Neural cell (in vitro differentiated cells): ENCODE measurements at regions not wholly inside any gene's neighbourhood (a gene's known extent, or its start where the extent isn't known, plus 50 kb on each side); places are given as distances from the start of the nearest gene placed in this dataset.

ENCODE experiments used
- H2AFZ ChIP-seq: fragments of 200-600, 300-800 bp; sonication (generic), shearing (Covaris generic); 2 replicates; pipeline ENCODE4 v1.6.0; 2014; ENCODE audit warnings: low read depth, mild to moderate bottlenecking, antibody characterized with exemption, low read length, moderate library complexity
- H3F3A ChIP-seq: fragments of 200-600 bp; shearing (Covaris generic); 2 replicates; pipeline ENCODE4 v1.6.1; 2016; ENCODE audit warnings: mild to moderate bottlenecking, moderate library complexity, mixed read lengths, antibody characterized with exemption, low read length; ENCODE audit not compliant: insufficient read depth, poor library complexity, severe bottlenecking
- H3K27ac ChIP-seq: fragments of 200-600, 300-800 bp; sonication (generic), shearing (Covaris generic); 2 replicates; pipeline ENCODE4 v1.5.1; 2014; ENCODE audit warnings: mild to moderate bottlenecking, low read length, moderate library complexity
- H3K27me3 ChIP-seq: fragments of 300-800, 200-600 bp; sonication (generic), shearing (Covaris generic); 2 replicates; pipeline ENCODE4 v1.6.0; 2014; ENCODE audit warnings: mild to moderate bottlenecking, low read depth, low read length, moderate library complexity; ENCODE audit not compliant: insufficient read depth
- H3K36me3 ChIP-seq: fragments of 300-800, 200-600 bp; sonication (generic), shearing (Covaris generic); 2 replicates; pipeline ENCODE4 v1.5.1; 2014; ENCODE audit warnings: mild to moderate bottlenecking, antibody characterized with exemption, low read length, moderate library complexity; ENCODE audit not compliant: insufficient read depth
- H3K4me2 ChIP-seq: fragments of 300-800, 200-600 bp; sonication (generic), shearing (Covaris generic); 2 replicates; pipeline ENCODE4 v1.6.0; 2014; ENCODE audit warnings: mild to moderate bottlenecking, low read length
- H3K4me3 ChIP-seq: fragments of 300-800, 200-600 bp; sonication (generic), shearing (Covaris generic); 2 replicates; pipeline ENCODE4 v1.5.1; 2014; ENCODE audit warnings: mild to moderate bottlenecking, low read length, moderate library complexity
- H3K79me2 ChIP-seq: fragments of 200-600 bp; shearing (Covaris generic); replicated peaks from 2 replicates; pipeline ENCODE4 v1.6.0; 2014; ENCODE audit warnings: mild to moderate bottlenecking, low read length, moderate library complexity; ENCODE audit not compliant: insufficient read depth
- H3K9ac ChIP-seq: fragments of 300-800, 200-600 bp; sonication (generic), shearing (Covaris generic); 2 replicates; pipeline ENCODE4 v1.6.1; 2016; ENCODE audit warnings: mild to moderate bottlenecking, low read length, mixed read lengths
- H3K9me2 ChIP-seq: fragments of 200-600 bp; shearing (Covaris generic); 2 replicates; pipeline ENCODE4 v1.6.1; 2016; ENCODE audit warnings: mild to moderate bottlenecking, low read length, mixed read lengths; ENCODE audit not compliant: insufficient read depth
- H3K9me3 ChIP-seq: fragments of 200-600, 300-800 bp; sonication (generic), shearing (Covaris generic); 2 replicates; pipeline ENCODE4 v1.6.1; 2016; ENCODE audit warnings: mild to moderate bottlenecking, mixed run types, low read length, moderate library complexity, mixed read lengths
- H4K20me1 ChIP-seq: fragments of 200-600 bp; shearing (Covaris generic); 2 replicates; pipeline ENCODE4 v1.6.1; 2016; ENCODE audit warnings: mild to moderate bottlenecking, mixed run types; ENCODE audit not compliant: insufficient read depth
- EP300 ChIP-seq: fragments of 450-650 bp; conservative IDR thresholded peaks from 2 replicates; pipeline ENCODE4 v1.6.1; 2014; ENCODE audit warnings: antibody characterized with exemption, mild to moderate bottlenecking, moderate library complexity; ENCODE audit not compliant: poor library complexity, severe bottlenecking
- EZH2 ChIP-seq: fragments of 200-600, 300-800 bp; shearing (Covaris generic), sonication (generic); IDR thresholded peaks from 2 replicates; pipeline ENCODE4 v1.6.1; 2014; ENCODE audit warnings: antibody characterized with exemption, low read length, borderline replicate concordance, mild to moderate bottlenecking; ENCODE audit not compliant: insufficient read depth, poor library complexity, severe bottlenecking
- MXI1 ChIP-seq: fragments of 450-650 bp; conservative IDR thresholded peaks from 2 replicates; pipeline ENCODE4 v1.6.1; 2014; ENCODE audit warnings: antibody characterized with exemption, mild to moderate bottlenecking; ENCODE audit not compliant: poor library complexity, severe bottlenecking
- POLR2AphosphoS5 ChIP-seq: IDR thresholded peaks from 2 replicates; pipeline ENCODE4 v1.6.1; 2012
- RAD21 ChIP-seq: fragments of 450-650 bp; conservative IDR thresholded peaks from 2 replicates; pipeline ENCODE4 v1.6.1; 2014; ENCODE audit warnings: antibody characterized with exemption, mild to moderate bottlenecking, moderate library complexity
- SMC3 ChIP-seq: fragments of 450-650 bp; conservative IDR thresholded peaks from 2 replicates; pipeline ENCODE4 v1.6.1; 2014; ENCODE audit warnings: antibody characterized with exemption, mild to moderate bottlenecking, moderate library complexity; ENCODE audit not compliant: poor library complexity
- TAF1 ChIP-seq: IDR thresholded peaks from 2 replicates; pipeline ENCODE4 v1.6.1; 2012; ENCODE audit warnings: low read depth
- TF ChIP-seq, protein P1 (sequence below): IDR thresholded peaks from 2 replicates; pipeline ENCODE4 v1.6.1; 2012; ENCODE audit warnings: borderline replicate concordance
- TF ChIP-seq, protein P2 (sequence below): fragments of 450-650 bp; IDR thresholded peaks from 2 replicates; pipeline ENCODE4 v1.5.1; 2014; ENCODE audit warnings: antibody characterized with exemption, mild to moderate bottlenecking, moderate library complexity; ENCODE audit not compliant: poor library complexity, severe bottlenecking

DNA sequence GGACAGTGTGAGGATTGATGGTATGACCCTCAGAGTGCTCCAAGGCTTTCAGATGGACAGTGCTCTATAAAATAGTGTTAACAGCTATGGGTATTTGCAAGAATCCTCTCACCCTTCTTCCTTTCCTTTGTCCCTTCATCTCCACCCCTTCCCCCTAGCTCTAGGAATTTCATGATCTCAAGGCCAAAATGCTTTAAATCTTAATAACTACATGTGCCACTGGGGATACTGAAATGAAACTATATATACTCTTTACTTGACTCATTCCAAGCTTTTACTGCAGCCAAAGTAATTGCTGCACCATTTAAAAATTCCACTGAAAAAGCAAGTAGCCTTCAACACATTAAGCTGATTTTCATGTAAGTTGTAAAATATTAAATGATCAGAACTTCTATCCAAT lies 361.6 kb upstream of the SLC30A5 start:
- TF ChIP-seq, protein P1, sequence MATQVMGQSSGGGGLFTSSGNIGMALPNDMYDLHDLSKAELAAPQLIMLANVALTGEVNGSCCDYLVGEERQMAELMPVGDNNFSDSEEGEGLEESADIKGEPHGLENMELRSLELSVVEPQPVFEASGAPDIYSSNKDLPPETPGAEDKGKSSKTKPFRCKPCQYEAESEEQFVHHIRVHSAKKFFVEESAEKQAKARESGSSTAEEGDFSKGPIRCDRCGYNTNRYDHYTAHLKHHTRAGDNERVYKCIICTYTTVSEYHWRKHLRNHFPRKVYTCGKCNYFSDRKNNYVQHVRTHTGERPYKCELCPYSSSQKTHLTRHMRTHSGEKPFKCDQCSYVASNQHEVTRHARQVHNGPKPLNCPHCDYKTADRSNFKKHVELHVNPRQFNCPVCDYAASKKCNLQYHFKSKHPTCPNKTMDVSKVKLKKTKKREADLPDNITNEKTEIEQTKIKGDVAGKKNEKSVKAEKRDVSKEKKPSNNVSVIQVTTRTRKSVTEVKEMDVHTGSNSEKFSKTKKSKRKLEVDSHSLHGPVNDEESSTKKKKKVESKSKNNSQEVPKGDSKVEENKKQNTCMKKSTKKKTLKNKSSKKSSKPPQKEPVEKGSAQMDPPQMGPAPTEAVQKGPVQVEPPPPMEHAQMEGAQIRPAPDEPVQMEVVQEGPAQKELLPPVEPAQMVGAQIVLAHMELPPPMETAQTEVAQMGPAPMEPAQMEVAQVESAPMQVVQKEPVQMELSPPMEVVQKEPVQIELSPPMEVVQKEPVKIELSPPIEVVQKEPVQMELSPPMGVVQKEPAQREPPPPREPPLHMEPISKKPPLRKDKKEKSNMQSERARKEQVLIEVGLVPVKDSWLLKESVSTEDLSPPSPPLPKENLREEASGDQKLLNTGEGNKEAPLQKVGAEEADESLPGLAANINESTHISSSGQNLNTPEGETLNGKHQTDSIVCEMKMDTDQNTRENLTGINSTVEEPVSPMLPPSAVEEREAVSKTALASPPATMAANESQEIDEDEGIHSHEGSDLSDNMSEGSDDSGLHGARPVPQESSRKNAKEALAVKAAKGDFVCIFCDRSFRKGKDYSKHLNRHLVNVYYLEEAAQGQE, result no peak
- no peak for TF ChIP-seq RAD21
- no peak for TF ChIP-seq MXI1
- no peak for TF ChIP-seq EP300
- no peak for TF ChIP-seq POLR2AphosphoS5
- no peak for TF ChIP-seq SMC3
- TF ChIP-seq, protein P2, sequence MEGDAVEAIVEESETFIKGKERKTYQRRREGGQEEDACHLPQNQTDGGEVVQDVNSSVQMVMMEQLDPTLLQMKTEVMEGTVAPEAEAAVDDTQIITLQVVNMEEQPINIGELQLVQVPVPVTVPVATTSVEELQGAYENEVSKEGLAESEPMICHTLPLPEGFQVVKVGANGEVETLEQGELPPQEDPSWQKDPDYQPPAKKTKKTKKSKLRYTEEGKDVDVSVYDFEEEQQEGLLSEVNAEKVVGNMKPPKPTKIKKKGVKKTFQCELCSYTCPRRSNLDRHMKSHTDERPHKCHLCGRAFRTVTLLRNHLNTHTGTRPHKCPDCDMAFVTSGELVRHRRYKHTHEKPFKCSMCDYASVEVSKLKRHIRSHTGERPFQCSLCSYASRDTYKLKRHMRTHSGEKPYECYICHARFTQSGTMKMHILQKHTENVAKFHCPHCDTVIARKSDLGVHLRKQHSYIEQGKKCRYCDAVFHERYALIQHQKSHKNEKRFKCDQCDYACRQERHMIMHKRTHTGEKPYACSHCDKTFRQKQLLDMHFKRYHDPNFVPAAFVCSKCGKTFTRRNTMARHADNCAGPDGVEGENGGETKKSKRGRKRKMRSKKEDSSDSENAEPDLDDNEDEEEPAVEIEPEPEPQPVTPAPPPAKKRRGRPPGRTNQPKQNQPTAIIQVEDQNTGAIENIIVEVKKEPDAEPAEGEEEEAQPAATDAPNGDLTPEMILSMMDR, result no peak
- no peak for TF ChIP-seq EZH2
- TF ChIP-seq TAF1, result no peak
- Histone ChIP-seq H3K9ac (no peak overlapping the region), H3K27ac (no peak overlapping the region)

DNA sequence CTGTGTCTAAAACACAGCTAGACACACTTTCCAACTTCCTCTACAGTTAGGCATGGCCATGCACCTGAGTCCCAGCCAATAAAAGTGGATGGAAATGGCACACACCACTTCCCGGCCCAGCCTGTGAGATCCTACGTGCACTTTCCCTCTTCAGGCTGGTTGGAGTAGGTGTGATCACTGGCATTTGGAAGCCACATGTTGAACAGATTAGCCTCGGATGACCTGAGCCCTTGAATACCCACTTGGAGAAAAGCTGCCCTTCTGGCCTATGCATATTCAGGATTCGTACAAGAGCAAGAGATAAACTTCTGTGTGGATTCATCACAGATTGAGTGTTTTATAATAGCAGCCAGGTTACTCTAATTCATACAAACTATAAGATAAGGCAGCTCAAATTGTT lies 359.0 kb upstream of the SLC30A5 start:
- no peak overlapping the region for H3K4me2 ChIP-seq
- H3K36me3 ChIP-seq, result no peaks in the 10 kb centered on the region
- H3F3A ChIP-seq, result no peaks in the 10 kb centered on the region
- H3K27ac ChIP-seq, result no peak overlapping the region
- H3K79me2 ChIP-seq, result no peaks in the 10 kb centered on the region
- H3K9me2 ChIP-seq, result no peaks in the 10 kb centered on the region
- H3K9ac ChIP-seq, result no peak overlapping the region
- no peaks in the 10 kb centered on the region for H3K27me3 ChIP-seq
- no peak overlapping the region for H3K4me3 ChIP-seq
- H4K20me1 ChIP-seq, result no peaks in the 10 kb centered on the region
- H3K9me3 ChIP-seq, result no peaks in the 10 kb centered on the region
- TF ChIP-seq, protein P1, result no peak
- TF ChIP-seq, protein P2, result no peak
- no peak for TF ChIP-seq RAD21
- no peak for TF ChIP-seq TAF1
- TF ChIP-seq MXI1, result no peak
- no peak for TF ChIP-seq POLR2AphosphoS5
- TF ChIP-seq EZH2, result no peak
- TF ChIP-seq SMC3, result no peak
- no peak for TF ChIP-seq EP300
- no peak overlapping the region for H2AFZ ChIP-seq

More for the DNA sequence above, 361.6 kb upstream of the SLC30A5 start:
- no peak overlapping the region for H2AFZ ChIP-seq
- H3K9me3 ChIP-seq, result no peaks in the 10 kb centered on the region
- no peaks in the 10 kb centered on the region for H3K27me3 ChIP-seq
- no peaks in the 10 kb centered on the region for H3K36me3 ChIP-seq
- H3F3A ChIP-seq, result no peaks in the 10 kb centered on the region
- H4K20me1 ChIP-seq, result no peaks in the 10 kb centered on the region
- H3K79me2 ChIP-seq, result no peaks in the 10 kb centered on the region
- H3K4me2 ChIP-seq, result no peak overlapping the region
- H3K4me3 ChIP-seq, result no peak overlapping the region
- no peaks in the 10 kb centered on the region for H3K9me2 ChIP-seq
